ENCODE measurements at regions not wholly inside any gene's neighbourhood (a gene's known extent, or its start where the extent isn't known, plus 50 kb on each side); places are given as distances from the start of the nearest gene placed in this dataset.

GRCh38 chr6:72524011-72524645 lies 97.7 kb upstream of the KCNQ5 start:
- H3K36me3 Mint-ChIP-seq (ENCODE audit: low read depth): no peaks in the 10 kb centered on the region
- H3K9me3 Mint-ChIP-seq: no peaks in the 10 kb centered on the region
- H3K27ac Mint-ChIP-seq: no peak overlapping the region
- no peak for TF ChIP-seq CTCF (IDR thresholded peaks at IDR 0.05)
- H3K4me3 Mint-ChIP-seq: no peak overlapping the region
- H3K27me3 Mint-ChIP-seq (ENCODE audit: low read depth, poor library complexity): no peaks in the 10 kb centered on the region
- DNase-seq: no peak
- no peaks in the 10 kb centered on the region for H3K4me1 Mint-ChIP-seq

GRCh38 chr6:72525821-72526510 lies 95.9 kb upstream of the KCNQ5 start:
- H3K27ac Mint-ChIP-seq: no peak overlapping the region
- H3K4me1 Mint-ChIP-seq: no peaks in the 10 kb centered on the region
- DNase-seq: no peak
- TF ChIP-seq CTCF (IDR thresholded peaks at IDR 0.05): no peak
- H3K9me3 Mint-ChIP-seq: no peaks in the 10 kb centered on the region
- H3K4me3 Mint-ChIP-seq: no peak overlapping the region
- no peaks in the 10 kb centered on the region for H3K27me3 Mint-ChIP-seq (ENCODE audit: low read depth, poor library complexity)
- H3K36me3 Mint-ChIP-seq (ENCODE audit: low read depth): no peaks in the 10 kb centered on the region

GRCh38 chr6:72530152-72530551 lies 91.7 kb upstream of the KCNQ5 start:
- no peaks in the 10 kb centered on the region for H3K9me3 Mint-ChIP-seq
- no peaks in the 10 kb centered on the region for H3K4me1 Mint-ChIP-seq
- no peaks in the 10 kb centered on the region for H3K27me3 Mint-ChIP-seq (ENCODE audit: low read depth, poor library complexity)
- TF ChIP-seq CTCF (IDR thresholded peaks at IDR 0.05): no peak
- no peak overlapping the region for H3K4me3 Mint-ChIP-seq
- no peak for DNase-seq
- no peak overlapping the region for H3K27ac Mint-ChIP-seq
- H3K36me3 Mint-ChIP-seq (ENCODE audit: low read depth): no peaks in the 10 kb centered on the region

- no peaks in the 10 kb centered on the region for H3K9me3 Mint-ChIP-seq
- no peak for DNase-seq
- no peaks in the 10 kb centered on the region for H3K36me3 Mint-ChIP-seq (ENCODE audit: low read depth)
- H3K4me3 Mint-ChIP-seq: no peak overlapping the region
- TF ChIP-seq CTCF (IDR thresholded peaks at IDR 0.05): no peak
- no peaks in the 10 kb centered on the region for H3K27me3 Mint-ChIP-seq (ENCODE audit: low read depth, poor library complexity)
- H3K27ac Mint-ChIP-seq: no peak overlapping the region
- H3K4me1 Mint-ChIP-seq: no peaks in the 10 kb centered on the region
Observed at GRCh38 chr6:72530750-72531149, 91.1 kb upstream of the KCNQ5 start.

- no peaks in the 10 kb centered on the region for H3K4me1 Mint-ChIP-seq
- no peaks in the 10 kb centered on the region for H3K9me3 Mint-ChIP-seq
- H3K27me3 Mint-ChIP-seq (ENCODE audit: low read depth, poor library complexity): no peaks in the 10 kb centered on the region
- H3K4me3 Mint-ChIP-seq: no peak overlapping the region
- no peak overlapping the region for H3K27ac Mint-ChIP-seq
- TF ChIP-seq CTCF (IDR thresholded peaks at IDR 0.05): no peak
- DNase-seq: no peak
- no peaks in the 10 kb centered on the region for H3K36me3 Mint-ChIP-seq (ENCODE audit: low read depth)
Observed at GRCh38 chr6:72533606-72534005, 88.3 kb upstream of the KCNQ5 start.

- no peak overlapping the region for H3K4me3 Mint-ChIP-seq
- DNase-seq: no peak
- H3K27ac Mint-ChIP-seq: no peak overlapping the region
- TF ChIP-seq CTCF (IDR thresholded peaks at IDR 0.05): no peak
- no peaks in the 10 kb centered on the region for H3K36me3 Mint-ChIP-seq (ENCODE audit: low read depth)
- no peaks in the 10 kb centered on the region for H3K4me1 Mint-ChIP-seq
- no peaks in the 10 kb centered on the region for H3K9me3 Mint-ChIP-seq
- H3K27me3 Mint-ChIP-seq (ENCODE audit: low read depth, poor library complexity): no peaks in the 10 kb centered on the region
Observed at GRCh38 chr6:72534236-72534635, 87.6 kb upstream of the KCNQ5 start.

Measured in nephron progenitor cell (in vitro differentiated cells).